Natural killer cell treated with Interleukin-12 subunit alpha and Interleukin-12 subunit beta and Interleukin-15 and Interleukin-18, amount 100 ng/mL, for 72 hours (primary cell): ENCODE measurements at regions not wholly inside any gene's neighbourhood (a gene's known extent, or its start where the extent isn't known, plus 50 kb on each side); places are given as distances from the start of the nearest gene placed in this dataset.

Experiments used
- ATAC-seq, 2 donors: fragments of 150-1000 bp; cut with Tn5 transposase in 1 of 2; sonication (Bioruptor Pico), chemical (Tn5 transposase) in 1 of 2; 2 replicates each; pipeline ENCODE4 v1.10.0; 2021
- DNase-seq: peaks from one replicate; pipeline ENCODE4 v3.0.0; 2022; ENCODE audit warnings: low spot score
- H3K27ac Mint-ChIP-seq, 2 donors: 1 replicate in 1 of 2; 2 replicates in 1 of 2; pipeline ENCODE4 v1.8.0; 2022; ENCODE audit warnings: mixed read lengths in 2 of 2, mild to moderate bottlenecking in 1 of 2, moderate library complexity in 1 of 2
- H3K27me3 Mint-ChIP-seq, 2 donors: 1 replicate in 1 of 2; 2 replicates in 1 of 2; pipeline ENCODE4 v1.8.0; 2022; ENCODE audit warnings: mixed read lengths in 2 of 2
- H3K36me3 Mint-ChIP-seq: one replicate; pipeline ENCODE4 v1.8.0; 2022; ENCODE audit warnings: mixed read lengths
- H3K4me1 Mint-ChIP-seq, 2 donors: 1 replicate in 1 of 2; 2 replicates in 1 of 2; pipeline ENCODE4 v1.8.0; 2022; ENCODE audit warnings: low read depth in 2 of 2, mixed read lengths in 2 of 2, mild to moderate bottlenecking in 1 of 2
- H3K4me3 Mint-ChIP-seq: one replicate; pipeline ENCODE4 v1.8.0; 2022; ENCODE audit warnings: mixed read lengths
- H3K9me3 Mint-ChIP-seq: 2 replicates; pipeline ENCODE4 v1.8.0; 2022; ENCODE audit warnings: mixed read lengths

- H3K27me3 Mint-ChIP-seq = peaks cover 17 to 27% of the 10 kb centered on the region in 2 donors
- H3K36me3 Mint-ChIP-seq = no peaks in the 10 kb centered on the region
- H3K27ac Mint-ChIP-seq = no peak overlapping the region
- H3K9me3 Mint-ChIP-seq = no peaks in the 10 kb centered on the region
- DNase-seq (no peak), ATAC-seq (no peak)
- H3K4me1 Mint-ChIP-seq = no peaks in the 10 kb centered on the region
- no peak overlapping the region for H3K4me3 Mint-ChIP-seq
Measured at GRCh38 chr5:87791869-87792268, 379.1 kb upstream of the CCNH start.

DNA sequence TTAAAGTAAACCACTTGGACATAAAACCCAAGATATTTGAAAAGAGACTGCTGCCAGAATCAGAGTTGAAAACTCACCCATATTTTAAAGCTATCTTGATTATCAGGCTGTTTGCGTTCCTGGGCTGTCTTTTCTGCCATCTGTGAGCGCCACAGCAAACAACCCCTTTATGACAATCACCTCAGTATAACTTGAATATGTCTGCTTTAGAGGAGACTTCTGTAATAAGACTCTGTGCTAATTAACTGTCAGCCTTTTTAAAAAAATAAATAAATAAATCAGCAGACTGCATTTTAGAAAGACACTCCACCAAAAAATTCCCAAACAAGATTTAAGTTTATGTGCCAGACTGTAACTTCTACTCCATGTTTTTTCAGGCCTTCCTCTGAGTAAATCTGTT lies 375.7 kb upstream of the CCNH start:
- Mint-ChIP-seq H3K9me3 (no peaks in the 10 kb centered on the region), H3K4me3 (no peak overlapping the region), H3K27ac (no peak overlapping the region), H3K36me3 (no peaks in the 10 kb centered on the region), H3K27me3 (peaks cover 12 to 22% of the 10 kb centered on the region in 2 donors), H3K4me1 (no peaks in the 10 kb centered on the region)
- ATAC-seq (no peak), DNase-seq (no peak)

GRCh38 chr5:87787625-87788256 lies 375.0 kb upstream of the CCNH start:
- Mint-ChIP-seq H3K9me3 (no peaks in the 10 kb centered on the region), H3K27ac (no peak overlapping the region), H3K27me3 (peaks cover 12 to 23% of the 10 kb centered on the region in 2 donors), H3K4me1 (no peaks in the 10 kb centered on the region), H3K4me3 (no peak overlapping the region), H3K36me3 (no peaks in the 10 kb centered on the region)
- DNase-seq (no peak), ATAC-seq (no peak)

- Mint-ChIP-seq H3K36me3 (no peaks in the 10 kb centered on the region), H3K27ac (no peak overlapping the region), H3K4me3 (no peak overlapping the region), H3K9me3 (no peaks in the 10 kb centered on the region), H3K4me1 (no peaks in the 10 kb centered on the region), H3K27me3 (peaks cover 12 to 30% of the 10 kb centered on the region in 2 donors)
- ATAC-seq = no peak
- DNase-seq = no peak
Measured at GRCh38 chr5:87787086-87787485, 374.4 kb upstream of the CCNH start.

DNA sequence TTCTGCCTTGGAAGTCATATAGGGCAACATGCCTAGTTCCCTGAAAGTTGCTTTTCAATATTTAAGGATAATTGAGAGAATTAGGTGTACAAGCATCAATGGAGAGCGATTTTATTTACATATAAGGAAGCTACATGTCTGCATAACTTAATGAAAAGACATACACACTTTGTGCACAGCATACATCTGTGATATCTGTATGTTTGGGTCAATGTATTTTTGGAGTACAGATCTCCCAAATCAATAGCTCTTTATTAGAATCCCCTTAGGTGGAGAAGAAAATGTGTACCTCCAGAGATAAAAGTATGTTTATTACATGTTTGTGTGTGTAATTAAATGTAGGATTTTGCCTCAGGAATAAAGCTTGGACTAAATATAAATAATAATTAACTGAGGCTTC lies 373.7 kb upstream of the CCNH start:
- peaks cover 16 to 36% of the 10 kb centered on the region in 2 donors for H3K27me3 Mint-ChIP-seq
- DNase-seq (no peak), ATAC-seq (no peak)
- no peaks in the 10 kb centered on the region for H3K4me1 Mint-ChIP-seq
- no peaks in the 10 kb centered on the region for H3K36me3 Mint-ChIP-seq
- H3K9me3 Mint-ChIP-seq = no peaks in the 10 kb centered on the region
- H3K27ac Mint-ChIP-seq = no peak overlapping the region
- H3K4me3 Mint-ChIP-seq = no peak overlapping the region

- no peak overlapping the region for H3K4me3 Mint-ChIP-seq
- ATAC-seq (no peak), DNase-seq (no peak)
- H3K36me3 Mint-ChIP-seq = no peaks in the 10 kb centered on the region
- H3K27me3 Mint-ChIP-seq = peaks cover 20 to 40% of the 10 kb centered on the region in 2 donors
- H3K27ac Mint-ChIP-seq = no peak overlapping the region
- no peaks in the 10 kb centered on the region for H3K4me1 Mint-ChIP-seq
- H3K9me3 Mint-ChIP-seq = no peaks in the 10 kb centered on the region
Measured at GRCh38 chr5:87785554-87786335, 373.0 kb upstream of the CCNH start.

DNA sequence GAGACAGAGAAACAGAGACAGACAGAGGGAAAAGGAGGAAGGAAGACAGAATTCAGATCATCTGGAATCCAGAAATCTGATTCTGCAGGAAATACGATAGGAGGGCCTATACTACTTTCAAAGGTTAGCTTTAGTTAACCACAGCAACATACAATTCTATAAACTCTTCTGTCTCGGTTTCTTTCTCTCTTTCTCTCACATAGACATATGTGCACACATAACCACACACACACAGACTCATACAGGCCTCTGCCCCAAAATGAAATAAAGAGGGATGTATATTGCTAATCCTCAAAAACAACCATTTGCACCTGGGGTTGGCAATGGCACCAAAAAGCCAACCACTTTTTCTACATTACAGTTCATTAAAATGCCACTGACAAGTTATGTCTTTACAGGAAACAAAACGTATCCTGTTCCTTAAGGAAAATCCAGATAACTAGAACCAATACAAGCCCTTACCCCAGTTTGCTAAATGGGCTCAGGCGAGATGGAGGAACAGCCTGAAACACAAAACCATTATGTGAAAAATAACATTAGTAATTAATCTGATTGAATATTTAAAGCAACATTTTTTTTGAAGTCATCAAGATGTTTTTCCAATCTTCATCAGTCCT lies 372.3 kb upstream of the CCNH start:
- no peak for ATAC-seq
- Mint-ChIP-seq H3K27me3 (peaks cover 24 to 40% of the 10 kb centered on the region in 2 donors), H3K9me3 (no peaks in the 10 kb centered on the region), H3K4me1 (no peaks in the 10 kb centered on the region), H3K36me3 (no peaks in the 10 kb centered on the region), H3K27ac (no peak overlapping the region), H3K4me3 (no peak overlapping the region)
- DNase-seq = no peak

DNA sequence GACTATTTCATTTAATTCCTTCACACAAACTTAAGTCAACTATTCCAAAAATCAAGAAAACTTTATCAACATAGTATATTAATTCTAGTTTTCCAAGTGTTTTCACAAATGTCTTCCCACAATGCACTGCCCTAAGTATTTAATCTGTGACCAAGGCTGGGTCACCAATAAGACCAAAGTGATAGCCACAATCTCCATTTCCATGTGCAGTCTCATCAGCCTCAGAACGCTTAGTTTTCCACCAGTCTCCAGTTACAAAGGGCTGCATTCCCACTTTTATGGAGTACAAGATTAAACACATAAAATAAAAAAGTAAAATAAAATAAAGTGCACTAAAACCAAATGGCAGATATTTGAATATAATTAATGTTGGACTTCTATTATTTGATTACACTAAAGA lies 371.6 kb upstream of the CCNH start:
- Mint-ChIP-seq H3K27me3 (peaks cover 24 to 40% of the 10 kb centered on the region in 2 donors), H3K9me3 (no peaks in the 10 kb centered on the region)

GRCh38 chr5:87782916-87783315 lies 370.2 kb upstream of the CCNH start:
- Mint-ChIP-seq H3K4me3 (no peak overlapping the region), H3K27me3 (peaks cover 25 to 33% of the 10 kb centered on the region in 2 donors), H3K4me1 (no peaks in the 10 kb centered on the region), H3K27ac (no peak overlapping the region), H3K9me3 (no peaks in the 10 kb centered on the region), H3K36me3 (no peaks in the 10 kb centered on the region)
- no peak for DNase-seq
- no peak for ATAC-seq

More for the DNA sequence above, 371.6 kb upstream of the CCNH start:
- H3K27ac Mint-ChIP-seq = no peak overlapping the region
- no peaks in the 10 kb centered on the region for H3K36me3 Mint-ChIP-seq
- no peak for DNase-seq
- H3K4me3 Mint-ChIP-seq = no peak overlapping the region
- ATAC-seq = no peak
- H3K4me1 Mint-ChIP-seq = no peaks in the 10 kb centered on the region

DNA sequence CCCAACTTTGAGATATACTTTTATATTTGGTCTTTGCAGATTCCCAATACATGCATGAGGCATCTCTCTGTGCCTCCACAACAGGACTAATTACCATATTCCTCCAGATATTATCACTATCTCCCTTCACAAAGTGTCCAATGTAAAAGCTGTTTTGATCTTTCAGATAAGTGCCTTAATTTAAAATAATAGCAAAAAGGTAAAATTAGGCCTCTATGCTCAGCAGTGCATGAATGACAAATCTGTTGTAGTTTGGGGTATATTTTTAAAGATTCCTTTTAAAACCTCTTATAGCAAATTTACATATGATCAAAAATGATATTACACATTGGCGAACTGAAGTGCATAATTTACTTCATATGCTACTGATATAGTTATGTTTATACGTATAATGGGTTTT lies 369.2 kb upstream of the CCNH start:
- Mint-ChIP-seq H3K9me3 (no peaks in the 10 kb centered on the region), H3K4me3 (no peak overlapping the region), H3K36me3 (no peaks in the 10 kb centered on the region), H3K27ac (no peak overlapping the region), H3K4me1 (no peaks in the 10 kb centered on the region), H3K27me3 (peaks cover 28 to 40% of the 10 kb centered on the region in 2 donors)
- ATAC-seq (no peak), DNase-seq (no peak)

DNA sequence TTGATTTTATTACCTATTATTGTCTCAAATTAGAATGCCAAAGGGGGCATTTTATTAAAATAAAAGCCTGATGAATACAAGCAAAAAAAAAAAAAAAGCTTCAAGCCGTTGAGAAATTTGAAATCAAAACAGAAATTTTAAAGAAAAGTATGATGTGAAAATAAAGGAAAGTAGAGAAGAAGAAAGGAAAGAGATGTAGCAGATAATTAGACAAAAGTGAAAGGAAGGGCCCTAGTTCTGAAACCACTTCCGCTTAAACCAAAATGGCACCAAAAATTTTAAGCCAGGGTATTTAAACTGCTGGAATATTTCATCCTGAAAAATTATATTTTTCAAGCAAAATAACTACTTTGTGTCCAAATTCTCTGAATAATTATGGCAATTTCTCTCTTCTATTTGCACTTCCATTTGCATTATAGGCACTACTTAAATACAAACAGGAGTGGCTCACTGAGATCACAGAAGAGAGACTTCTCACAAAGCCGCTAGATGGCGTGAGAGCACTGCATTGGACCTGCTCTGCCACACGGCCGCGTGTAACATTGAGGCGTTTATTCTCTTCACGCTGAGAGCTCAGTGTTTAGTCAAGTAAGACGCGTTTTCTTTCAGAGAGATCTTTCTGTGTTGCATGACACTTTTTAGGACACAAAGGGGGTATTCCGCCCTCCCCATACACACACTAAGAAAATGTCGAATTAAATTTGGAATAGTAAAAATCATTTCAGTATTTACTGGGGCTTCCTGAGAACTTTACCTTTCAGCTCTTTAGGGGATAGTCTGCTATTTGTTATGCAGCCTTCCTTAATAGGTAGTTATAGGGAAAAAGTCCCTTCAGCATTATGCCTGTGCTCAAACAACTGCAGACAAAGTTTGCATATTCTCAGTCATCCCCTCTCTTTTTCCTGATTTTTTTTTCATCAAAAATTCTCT lies 368.4 kb upstream of the CCNH start:
- peaks cover 30 to 45% of the 10 kb centered on the region in 2 donors for H3K27me3 Mint-ChIP-seq
- no peak overlapping the region for H3K4me3 Mint-ChIP-seq
- no peaks in the 10 kb centered on the region for H3K36me3 Mint-ChIP-seq
- H3K9me3 Mint-ChIP-seq = no peaks in the 10 kb centered on the region
- H3K4me1 Mint-ChIP-seq = no peaks in the 10 kb centered on the region
- DNase-seq (peak; percentile 84), ATAC-seq (peak; percentile 87 to 90)
- no peak overlapping the region for H3K27ac Mint-ChIP-seq

DNA sequence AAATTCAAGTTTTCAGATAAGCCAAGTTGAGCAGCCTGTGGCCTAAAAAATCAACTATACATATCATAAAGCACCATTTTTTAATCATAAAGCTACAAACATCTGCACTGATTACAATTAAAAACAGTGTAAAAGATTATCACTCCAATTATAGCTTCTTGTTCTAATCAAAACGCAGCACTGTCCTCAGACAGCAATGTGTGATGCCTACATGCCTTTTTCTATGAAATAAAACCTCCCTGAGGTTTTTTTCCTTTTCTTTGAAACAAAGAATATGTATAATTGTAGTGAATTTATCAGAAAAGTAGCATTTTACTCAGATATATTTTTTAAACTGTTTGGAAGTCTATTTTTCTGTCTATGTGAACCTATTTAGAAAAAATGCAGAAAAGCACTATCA lies 366.1 kb upstream of the CCNH start:
- no peaks in the 10 kb centered on the region for H3K4me1 Mint-ChIP-seq
- no peak overlapping the region for H3K4me3 Mint-ChIP-seq
- H3K27ac Mint-ChIP-seq = no peak overlapping the region
- peaks cover 28 to 48% of the 10 kb centered on the region in 2 donors for H3K27me3 Mint-ChIP-seq
- H3K36me3 Mint-ChIP-seq = no peaks in the 10 kb centered on the region
- ATAC-seq (no peak), DNase-seq (no peak)
- H3K9me3 Mint-ChIP-seq = no peaks in the 10 kb centered on the region

- ATAC-seq (no peak), DNase-seq (no peak)
- no peaks in the 10 kb centered on the region for H3K9me3 Mint-ChIP-seq
- H3K27me3 Mint-ChIP-seq = peaks cover 31 to 56% of the 10 kb centered on the region in 2 donors
- no peaks in the 10 kb centered on the region for H3K36me3 Mint-ChIP-seq
- H3K4me1 Mint-ChIP-seq = no peaks in the 10 kb centered on the region
- H3K4me3 Mint-ChIP-seq = no peak overlapping the region
- H3K27ac Mint-ChIP-seq = no peak overlapping the region
Measured at GRCh38 chr5:87777877-87778276, 365.1 kb upstream of the CCNH start.
